NCI-H1694 treated with DMSO at 0.1 percent for 48 hours (cell line): ENCODE measurements at regions not wholly inside any gene's neighbourhood (a gene's known extent, or its start where the extent isn't known, plus 50 kb on each side); places are given as distances from the start of the nearest gene placed in this dataset.

ENCODE experiments used
- DNase-seq: peaks from one replicate; lab custom pipeline; 2025; lab: John Stamatoyannopoulos, UW

DNA sequence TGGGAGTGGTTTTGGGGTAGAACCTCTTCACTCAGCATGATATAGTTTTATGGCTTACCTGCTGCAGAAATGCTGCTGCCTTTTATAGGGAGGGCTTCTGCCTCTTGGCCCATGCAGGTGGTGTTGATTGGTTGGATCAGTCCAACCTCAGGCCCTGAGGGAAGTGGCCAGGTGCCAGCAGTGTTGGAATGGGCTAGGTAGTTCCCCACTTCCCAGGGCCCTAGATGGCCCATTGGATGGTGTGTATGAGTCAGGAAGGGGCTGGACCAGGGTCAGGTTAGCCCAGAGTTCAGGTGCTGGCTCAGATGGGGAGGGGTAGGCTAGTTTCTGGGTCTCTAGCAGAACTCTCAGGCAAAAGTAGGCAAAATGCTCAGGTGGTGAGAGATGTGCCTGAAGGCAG lies 455.5 kb downstream of the CCSER2 start:
- no peak for DNase-seq

- no peak for DNase-seq
Measured at GRCh38 chr10:84784749-84785148, 456.4 kb downstream of the CCSER2 start.

GRCh38 chr10:84789026-84789425 lies 460.6 kb downstream of the CCSER2 start:
- DNase-seq: no peak

- DNase-seq: no peak
Measured at GRCh38 chr10:84798312-84798711, 469.9 kb downstream of the CCSER2 start.

DNA sequence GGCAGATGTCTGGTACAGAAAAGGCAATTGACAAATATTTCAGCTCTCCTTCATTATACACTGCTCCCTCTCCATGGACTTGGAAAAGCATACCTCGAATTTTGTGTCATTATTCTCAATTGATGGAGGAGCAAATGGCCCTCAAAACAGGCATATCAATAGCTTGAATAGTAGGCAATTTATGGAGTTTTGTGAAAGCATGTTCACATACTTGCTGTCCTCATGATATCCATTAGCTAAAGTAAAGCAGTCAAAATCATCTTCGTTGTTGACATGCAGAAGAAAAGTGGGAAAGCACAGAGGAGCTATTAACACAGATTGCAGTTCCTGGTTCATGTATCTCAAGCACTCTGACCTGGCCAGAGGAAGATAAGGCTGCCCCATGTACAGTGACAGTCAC lies 472.8 kb downstream of the CCSER2 start:
- no peak for DNase-seq

DNA sequence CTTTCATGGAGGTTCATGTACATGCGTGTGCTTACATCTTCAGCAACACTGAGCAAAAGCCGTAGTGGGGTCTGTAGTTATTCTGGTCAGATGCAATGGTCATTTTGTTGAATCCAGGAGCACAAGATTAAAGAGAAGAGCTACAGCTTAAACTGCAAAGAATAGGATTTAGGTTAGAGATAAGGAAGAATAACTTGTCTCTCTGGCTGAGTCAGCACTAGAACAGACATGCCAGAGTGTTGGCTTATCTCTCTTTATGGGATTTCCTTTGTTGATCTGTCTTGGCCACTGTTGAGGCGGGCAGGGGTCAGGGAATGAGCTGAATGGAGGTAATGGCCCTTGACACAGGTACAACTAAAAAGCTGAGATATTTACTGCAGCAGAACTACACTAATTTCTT lies 473.5 kb downstream of the CCSER2 start:
- no peak for DNase-seq

- DNase-seq: no peak
Measured at GRCh38 chr10:84805149-84805548, 476.8 kb downstream of the CCSER2 start.

GRCh38 chr10:84811113-84811512 lies 482.7 kb downstream of the CCSER2 start:
- no peak for DNase-seq

DNA sequence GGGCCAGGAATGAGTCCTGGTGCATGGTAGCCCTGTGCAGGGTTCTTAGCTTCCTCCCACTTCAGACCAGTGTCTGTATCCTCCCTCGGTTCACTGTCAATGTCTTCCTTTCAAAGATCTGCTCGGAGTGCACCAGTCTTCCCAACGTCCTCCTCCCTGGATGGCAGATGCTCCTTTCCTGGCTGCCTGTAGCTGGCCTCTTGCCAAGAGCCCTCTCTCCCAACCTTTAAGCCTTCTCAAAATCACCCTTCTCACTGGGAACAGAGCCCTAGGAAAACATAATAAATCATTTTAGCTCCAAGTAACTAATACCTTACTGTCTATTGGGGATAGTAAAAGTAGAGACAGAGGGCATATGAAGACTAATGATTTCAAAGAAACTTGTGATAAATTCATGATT lies 490.6 kb downstream of the CCSER2 start:
- peak; percentile 15 for DNase-seq

- peak; percentile 65 for DNase-seq
Measured at GRCh38 chr10:84820120-84820519, 491.7 kb downstream of the CCSER2 start.

DNA sequence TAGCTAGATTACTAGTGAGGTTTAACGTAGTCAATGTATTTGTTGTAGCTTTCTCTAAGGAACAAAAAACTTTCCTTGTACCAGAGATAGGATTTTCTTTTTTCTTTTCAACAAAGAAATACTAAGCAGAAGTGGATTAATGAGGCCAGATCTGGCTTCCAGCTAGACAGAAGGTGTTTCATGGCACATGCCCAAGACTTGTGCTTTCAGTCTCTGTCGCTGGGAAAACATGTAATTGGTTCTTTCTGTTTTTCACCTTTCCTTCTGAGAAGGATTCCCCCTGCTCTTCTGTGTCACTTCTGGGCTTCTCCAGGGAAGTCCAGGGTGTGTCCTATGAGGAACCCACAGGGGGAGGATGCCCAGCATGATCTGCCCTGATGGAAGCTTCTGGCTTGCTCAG lies 492.2 kb downstream of the CCSER2 start:
- DNase-seq: peak; percentile 63

DNA sequence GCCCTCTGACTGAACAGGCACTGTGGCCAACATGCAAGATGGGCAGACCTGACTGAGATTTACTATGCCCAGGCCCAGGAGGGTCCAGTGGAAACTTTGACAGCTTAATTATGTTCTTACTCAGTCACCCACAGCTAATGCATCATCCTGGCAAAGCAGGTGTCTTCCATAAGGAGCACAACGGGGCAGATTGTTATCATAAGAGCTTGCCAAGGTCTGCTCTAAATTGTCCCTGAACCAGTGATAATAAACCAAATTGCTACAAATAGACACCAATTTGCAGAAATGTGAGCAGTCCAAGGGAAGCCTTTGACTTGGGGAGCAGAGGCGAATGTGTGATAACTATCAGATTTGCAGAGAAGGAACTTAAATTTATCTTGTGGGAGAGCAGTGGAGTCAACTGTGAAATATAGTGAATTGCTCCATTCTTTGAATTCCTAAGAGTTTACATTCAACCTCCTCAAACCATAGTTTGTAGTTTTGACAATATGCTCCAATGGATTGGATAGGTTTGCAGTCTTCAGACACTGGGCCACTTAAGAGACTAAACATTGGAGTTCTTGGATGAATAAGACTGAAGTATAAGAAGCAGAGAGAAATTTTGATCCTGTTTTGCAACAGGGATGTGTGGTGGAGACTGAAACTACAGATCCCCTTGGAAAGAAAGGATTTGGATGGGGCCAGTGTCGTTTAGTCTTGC lies 494.7 kb downstream of the CCSER2 start:
- peak; percentile 14 for DNase-seq

GRCh38 chr10:84824525-84824924 lies 496.1 kb downstream of the CCSER2 start:
- no peak for DNase-seq

DNA sequence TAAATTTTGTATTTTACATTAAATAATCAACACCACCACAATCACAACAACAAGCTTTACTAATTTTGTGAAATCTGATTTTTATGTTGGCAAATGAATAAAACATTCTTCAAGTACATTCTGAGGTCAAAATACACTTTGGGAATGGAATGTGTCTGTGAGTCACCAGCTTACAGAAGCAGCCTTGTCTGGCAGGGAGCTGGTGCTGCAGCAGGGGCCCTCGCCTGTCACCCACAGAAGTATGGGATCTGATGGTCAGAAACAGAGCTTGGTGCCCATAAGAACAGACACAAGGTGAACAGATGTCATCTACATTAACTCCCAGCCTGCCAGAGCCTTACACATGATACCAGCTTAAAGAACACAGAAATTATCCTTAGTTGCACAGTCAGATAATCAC lies 496.9 kb downstream of the CCSER2 start:
- DNase-seq: no peak

DNA sequence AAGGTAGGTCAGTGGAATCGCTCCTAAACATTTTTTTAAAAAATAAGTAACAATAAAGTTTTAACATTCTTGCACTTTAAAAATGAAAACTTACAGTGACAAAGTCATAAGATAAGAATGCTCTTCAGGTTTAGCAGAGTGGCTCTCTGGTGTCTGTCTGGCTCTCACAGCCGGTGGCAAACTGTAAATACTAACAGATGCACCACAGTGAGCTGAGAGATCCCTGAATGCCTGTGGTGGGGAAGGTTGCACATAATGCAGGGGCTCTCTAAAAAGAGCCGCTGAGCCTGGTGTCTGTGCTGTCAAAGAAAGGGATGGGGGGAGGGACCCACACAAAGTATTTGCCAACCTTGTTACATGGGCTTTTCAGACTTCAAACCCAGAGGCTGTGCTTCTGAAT lies 498.3 kb downstream of the CCSER2 start:
- DNase-seq: peak; percentile 24

DNA sequence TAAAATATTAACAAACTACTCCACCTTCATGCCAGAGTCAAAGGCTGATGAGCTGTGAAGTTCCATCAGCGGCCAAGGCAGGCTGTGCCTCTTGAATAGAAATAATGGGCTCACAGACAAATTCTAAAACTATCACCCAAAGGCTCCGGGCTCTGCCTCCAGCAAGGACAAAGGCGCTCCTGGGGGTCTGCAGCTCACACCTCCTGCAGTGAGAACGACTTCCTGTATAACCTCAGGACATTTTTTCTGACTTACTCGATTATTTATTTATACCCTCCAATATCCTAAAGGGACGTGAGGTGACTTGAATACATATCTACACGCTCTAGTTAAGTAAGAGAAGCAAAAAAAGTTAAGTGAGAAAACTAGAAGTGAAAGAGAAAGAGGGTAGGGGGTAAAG lies 500.7 kb downstream of the CCSER2 start:
- DNase-seq: no peak

- DNase-seq: no peak
Measured at GRCh38 chr10:84837041-84837812, 508.8 kb downstream of the CCSER2 start.

GRCh38 chr10:84837877-84838276 lies 509.5 kb downstream of the CCSER2 start:
- no peak for DNase-seq

- no peak for DNase-seq
Measured at GRCh38 chr10:84838851-84839250, 510.5 kb downstream of the CCSER2 start.

DNA sequence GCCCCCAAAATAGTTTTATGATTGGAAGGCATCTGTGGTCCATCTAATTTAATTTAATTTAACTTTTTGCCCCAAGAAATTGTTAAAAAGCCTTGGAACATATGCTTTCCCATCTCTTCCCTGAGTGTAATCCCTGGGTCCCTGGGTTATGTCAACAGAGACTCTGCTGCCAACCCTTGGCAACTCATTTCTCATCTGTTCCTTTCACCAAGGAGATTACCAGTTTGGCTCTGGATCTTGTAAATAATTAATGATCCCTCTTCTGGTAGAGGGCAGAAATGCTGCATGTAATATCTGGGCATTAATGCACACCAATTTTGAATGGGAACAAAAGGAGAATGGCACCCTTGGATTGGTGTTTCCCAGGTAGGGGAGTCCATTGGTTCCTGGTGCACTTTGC lies 514.2 kb downstream of the CCSER2 start:
- DNase-seq: peak; percentile 27

DNA sequence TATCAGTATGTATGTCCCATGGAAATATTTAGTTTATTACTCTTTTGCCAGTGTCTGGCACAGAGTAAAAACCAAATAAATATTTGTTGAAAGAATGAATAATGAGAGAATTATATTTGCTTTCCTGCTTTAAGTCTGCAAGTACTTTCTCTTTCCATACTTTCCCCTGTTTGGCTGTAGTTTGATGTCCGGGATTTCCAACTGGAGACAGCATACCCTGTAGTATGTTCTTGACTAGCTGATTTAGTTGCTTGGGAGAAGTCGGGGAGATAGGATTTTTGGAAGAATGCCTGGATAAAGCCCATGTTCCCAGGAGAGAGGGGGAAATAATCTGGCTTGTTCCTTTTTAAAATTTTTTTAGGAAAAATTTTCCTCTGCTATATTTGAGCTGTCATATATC lies 516.1 kb downstream of the CCSER2 start:
- no peak for DNase-seq

GRCh38 chr10:84845628-84846261 lies 517.4 kb downstream of the CCSER2 start:
- peak; percentile 50 for DNase-seq

DNA sequence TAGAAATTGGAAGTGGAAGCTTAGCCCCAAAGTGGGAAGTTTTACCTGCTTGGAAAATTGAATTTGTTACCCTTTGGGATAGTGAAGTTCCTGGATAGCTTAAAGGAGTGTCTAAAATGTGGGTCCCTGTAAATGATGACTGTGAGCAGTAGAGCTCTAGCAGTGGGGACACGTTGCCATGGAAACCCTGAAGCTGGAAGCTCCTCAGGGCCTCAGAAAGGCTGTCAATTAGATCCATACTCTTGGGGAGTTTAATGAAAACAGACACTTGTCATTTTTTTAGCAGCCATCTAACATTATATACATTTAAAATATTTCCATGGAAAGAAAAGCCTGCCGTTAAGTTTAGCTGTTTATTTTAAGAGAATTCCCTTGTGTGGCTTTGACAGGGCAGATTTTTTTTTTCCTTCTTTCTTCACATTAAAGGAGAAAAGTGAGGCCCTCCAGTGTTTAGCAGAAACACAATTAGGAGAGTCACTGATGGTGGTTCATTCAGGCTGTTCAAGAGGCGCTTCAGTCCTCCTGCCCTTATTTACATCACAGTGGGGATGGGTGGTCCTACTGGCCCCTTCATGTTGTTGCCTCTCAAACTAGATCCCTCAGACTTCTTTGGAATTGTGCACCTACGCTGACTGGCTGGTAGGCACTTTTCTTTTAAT lies 518.4 kb downstream of the CCSER2 start:
- no peak for DNase-seq
